ENCODE measurements at regions not wholly inside any gene's neighbourhood (a gene's known extent, or its start where the extent isn't known, plus 50 kb on each side); places are given as distances from the start of the nearest gene placed in this dataset.

- H3K4me3 ChIP-seq (ENCODE audit: insufficient read length, low read depth), result no peak overlapping the region
- no peak for DNase-seq (ENCODE audit: low read depth, low spot score)
- no peaks in the 10 kb centered on the region for H3K9me3 ChIP-seq (ENCODE audit: insufficient read depth, low read length)
- no peaks in the 10 kb centered on the region for H3K4me1 ChIP-seq (ENCODE audit: insufficient read depth, insufficient read length)
- no peaks in the 10 kb centered on the region for H3K36me3 ChIP-seq (ENCODE audit: insufficient read depth, insufficient read length, low read length)
- no peak overlapping the region for H3K9ac ChIP-seq (ENCODE audit: insufficient read length, low read depth)
- TF ChIP-seq ZNF274 (IDR thresholded peaks at IDR 0.05; ENCODE audit: low read depth, low read length), result no peak
- no peak for TF ChIP-seq YY1 (IDR thresholded peaks at IDR 0.05; ENCODE audit: insufficient read depth, insufficient read length)
- TF ChIP-seq SUZ12 (IDR thresholded peaks at IDR 0.05; ENCODE audit: extremely low read depth, insufficient read depth, insufficient read length), result no peak
- no peaks in the 10 kb centered on the region for H3K27me3 ChIP-seq (ENCODE audit: insufficient read depth, insufficient read length)
Measured at GRCh38 chr2:144146076-144146475, 373.8 kb downstream of the ZEB2 start.

GRCh38 chr2:144143294-144144151 is 376.4 kb downstream of the ZEB2 start:
- H3K9me3 ChIP-seq (ENCODE audit: insufficient read depth, low read length), result no peaks in the 10 kb centered on the region
- H3K9ac ChIP-seq (ENCODE audit: insufficient read length, low read depth), result no peak overlapping the region
- no peaks in the 10 kb centered on the region for H3K4me1 ChIP-seq (ENCODE audit: insufficient read depth, insufficient read length)
- no peak for DNase-seq (ENCODE audit: low read depth, low spot score)
- TF ChIP-seq YY1 (IDR thresholded peaks at IDR 0.05; ENCODE audit: insufficient read depth, insufficient read length), result no peak
- no peak for TF ChIP-seq SUZ12 (IDR thresholded peaks at IDR 0.05; ENCODE audit: extremely low read depth, insufficient read depth, insufficient read length)
- no peak for TF ChIP-seq ZNF274 (IDR thresholded peaks at IDR 0.05; ENCODE audit: low read depth, low read length)
- no peak overlapping the region for H3K4me3 ChIP-seq (ENCODE audit: insufficient read length, low read depth)
- H3K36me3 ChIP-seq (ENCODE audit: insufficient read depth, insufficient read length, low read length), result no peaks in the 10 kb centered on the region
- H3K27me3 ChIP-seq (ENCODE audit: insufficient read depth, insufficient read length), result no peaks in the 10 kb centered on the region

DNA sequence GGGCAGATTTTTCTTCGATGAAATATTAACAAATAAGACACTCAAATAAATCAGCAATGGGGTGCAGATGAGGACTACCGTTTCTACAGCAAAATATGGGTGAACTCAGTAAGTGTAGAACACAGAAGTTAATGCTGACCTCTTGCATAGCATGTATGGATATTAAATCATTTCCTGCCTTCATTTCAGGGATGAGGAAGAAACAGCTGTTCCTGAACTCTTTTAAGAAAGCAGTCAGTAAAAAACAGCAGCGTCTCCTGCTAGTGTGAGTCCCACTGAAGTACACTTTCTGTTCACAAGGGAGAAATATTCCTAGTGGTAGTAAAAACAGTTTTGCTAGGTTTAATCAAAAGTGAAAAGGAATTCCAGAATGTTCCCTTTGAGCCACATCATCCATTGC is 379.0 kb downstream of the ZEB2 start:
- Histone ChIP-seq H3K4me3 (ENCODE audit: insufficient read length, low read depth) (no peak overlapping the region), H3K9ac (ENCODE audit: insufficient read length, low read depth) (no peak overlapping the region)

DNA sequence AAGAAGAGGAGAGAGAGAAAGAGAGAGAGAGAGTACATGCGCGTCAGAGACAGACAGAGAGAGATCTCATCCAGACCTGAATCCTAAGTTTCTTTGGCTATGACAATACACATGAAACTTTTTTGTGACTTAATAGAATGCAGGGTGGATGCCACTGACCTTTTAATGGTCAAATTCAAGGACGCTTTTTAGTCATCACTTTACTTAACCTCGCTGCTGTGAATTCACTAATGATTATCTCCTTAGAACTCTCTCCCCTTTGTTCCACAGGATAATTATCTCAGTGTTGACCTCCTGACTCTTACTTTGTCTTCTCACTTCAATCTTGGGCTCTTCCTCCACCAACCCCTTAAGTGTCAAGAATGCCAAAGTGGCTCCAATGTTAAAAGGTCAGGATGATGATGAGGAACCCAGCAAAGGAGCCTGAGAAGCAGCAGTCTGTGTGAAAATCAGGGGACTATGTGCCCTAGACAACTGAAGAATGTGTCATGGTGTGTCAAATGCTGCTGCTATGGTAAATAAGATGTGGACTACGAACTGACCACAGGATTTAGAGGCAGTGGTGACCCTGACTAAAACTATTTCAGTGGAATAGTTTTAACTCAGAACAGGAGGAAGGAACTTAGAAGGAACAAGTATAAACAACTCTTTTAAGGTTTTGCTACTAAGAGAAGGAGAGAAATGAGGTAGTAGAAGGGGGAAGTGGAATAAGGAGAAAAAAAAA is 382.1 kb downstream of the ZEB2 start:
- H3K4me1 ChIP-seq (ENCODE audit: insufficient read depth, insufficient read length), result no peaks in the 10 kb centered on the region
- no peaks in the 10 kb centered on the region for H3K9me3 ChIP-seq (ENCODE audit: insufficient read depth, low read length)
- DNase-seq (ENCODE audit: low read depth, low spot score), result no peak
- no peaks in the 10 kb centered on the region for H3K27me3 ChIP-seq (ENCODE audit: insufficient read depth, insufficient read length)
- TF ChIP-seq ZNF274 (IDR thresholded peaks at IDR 0.05; ENCODE audit: low read depth, low read length) (no peak), SUZ12 (IDR thresholded peaks at IDR 0.05; ENCODE audit: extremely low read depth, insufficient read depth, insufficient read length) (no peak), YY1 (IDR thresholded peaks at IDR 0.05; ENCODE audit: insufficient read depth, insufficient read length) (no peak)
- no peaks in the 10 kb centered on the region for H3K36me3 ChIP-seq (ENCODE audit: insufficient read depth, insufficient read length, low read length)
- no peak overlapping the region for H3K9ac ChIP-seq (ENCODE audit: insufficient read length, low read depth)
- H3K4me3 ChIP-seq (ENCODE audit: insufficient read length, low read depth), result no peak overlapping the region

More for the DNA sequence above, 379.0 kb downstream of the ZEB2 start:
- no peak for DNase-seq (ENCODE audit: low read depth, low spot score)
- Histone ChIP-seq H3K27me3 (ENCODE audit: insufficient read depth, insufficient read length) (no peaks in the 10 kb centered on the region), H3K4me1 (ENCODE audit: insufficient read depth, insufficient read length) (no peaks in the 10 kb centered on the region), H3K36me3 (ENCODE audit: insufficient read depth, insufficient read length, low read length) (no peaks in the 10 kb centered on the region), H3K9me3 (ENCODE audit: insufficient read depth, low read length) (no peaks in the 10 kb centered on the region)
- no peak for TF ChIP-seq SUZ12 (IDR thresholded peaks at IDR 0.05; ENCODE audit: extremely low read depth, insufficient read depth, insufficient read length)
- TF ChIP-seq YY1 (IDR thresholded peaks at IDR 0.05; ENCODE audit: insufficient read depth, insufficient read length), result no peak
- no peak for TF ChIP-seq ZNF274 (IDR thresholded peaks at IDR 0.05; ENCODE audit: low read depth, low read length)

GRCh38 chr2:144137272-144137671 is 382.6 kb downstream of the ZEB2 start:
- TF ChIP-seq ZNF274 (IDR thresholded peaks at IDR 0.05; ENCODE audit: low read depth, low read length) (no peak), SUZ12 (IDR thresholded peaks at IDR 0.05; ENCODE audit: extremely low read depth, insufficient read depth, insufficient read length) (no peak), YY1 (IDR thresholded peaks at IDR 0.05; ENCODE audit: insufficient read depth, insufficient read length) (no peak)
- no peaks in the 10 kb centered on the region for H3K27me3 ChIP-seq (ENCODE audit: insufficient read depth, insufficient read length)
- no peak for DNase-seq (ENCODE audit: low read depth, low spot score)
- H3K36me3 ChIP-seq (ENCODE audit: insufficient read depth, insufficient read length, low read length), result no peaks in the 10 kb centered on the region
- H3K9me3 ChIP-seq (ENCODE audit: insufficient read depth, low read length), result no peaks in the 10 kb centered on the region
- no peak overlapping the region for H3K9ac ChIP-seq (ENCODE audit: insufficient read length, low read depth)
- no peaks in the 10 kb centered on the region for H3K4me1 ChIP-seq (ENCODE audit: insufficient read depth, insufficient read length)
- H3K4me3 ChIP-seq (ENCODE audit: insufficient read length, low read depth), result no peak overlapping the region

DNA sequence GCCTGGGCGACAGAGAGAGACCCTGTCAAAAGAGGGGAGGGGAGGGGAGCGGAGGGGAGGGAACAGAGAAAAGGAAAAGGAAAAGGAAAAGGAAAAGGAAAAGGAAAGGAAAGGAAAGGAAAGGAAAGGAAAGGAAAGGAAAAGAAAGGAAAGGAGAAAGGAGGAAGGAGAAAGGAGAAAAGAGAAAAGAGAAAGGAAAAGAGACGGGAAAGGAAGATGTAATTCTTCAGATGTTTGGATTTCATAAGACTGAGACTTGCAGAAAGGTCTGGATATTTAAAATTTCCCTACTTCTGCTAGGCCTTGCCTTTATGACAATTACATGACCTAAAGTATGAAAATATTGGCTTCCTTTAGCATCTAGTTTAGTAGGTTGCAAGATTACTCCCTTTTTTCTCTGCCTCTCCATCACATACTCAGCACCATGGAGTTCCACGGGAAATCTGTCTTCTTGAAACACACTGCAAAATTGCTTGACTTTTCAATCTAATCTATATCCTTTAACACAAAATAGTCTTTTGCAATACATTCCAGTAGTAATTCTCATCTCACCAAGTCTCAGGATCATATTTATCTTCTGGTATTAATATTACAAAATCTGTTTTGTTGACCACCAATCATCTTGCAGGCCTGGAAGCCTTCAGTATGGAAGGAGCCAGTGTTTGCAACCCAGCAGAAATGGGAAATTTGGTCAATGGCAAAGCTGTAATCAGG is 383.5 kb downstream of the ZEB2 start:
- H3K4me3 ChIP-seq (ENCODE audit: insufficient read length, low read depth), result no peak overlapping the region
- no peaks in the 10 kb centered on the region for H3K4me1 ChIP-seq (ENCODE audit: insufficient read depth, insufficient read length)
- DNase-seq (ENCODE audit: low read depth, low spot score), result no peak

More for the DNA sequence above, 383.5 kb downstream of the ZEB2 start:
- Histone ChIP-seq H3K27me3 (ENCODE audit: insufficient read depth, insufficient read length) (no peaks in the 10 kb centered on the region), H3K9ac (ENCODE audit: insufficient read length, low read depth) (no peak overlapping the region), H3K36me3 (ENCODE audit: insufficient read depth, insufficient read length, low read length) (no peaks in the 10 kb centered on the region), H3K9me3 (ENCODE audit: insufficient read depth, low read length) (no peaks in the 10 kb centered on the region)
- TF ChIP-seq ZNF274 (IDR thresholded peaks at IDR 0.05; ENCODE audit: low read depth, low read length) (no peak), SUZ12 (IDR thresholded peaks at IDR 0.05; ENCODE audit: extremely low read depth, insufficient read depth, insufficient read length) (no peak), YY1 (IDR thresholded peaks at IDR 0.05; ENCODE audit: insufficient read depth, insufficient read length) (no peak)

All from NT2/D1 (cell line).